SK-N-SH treated with all-trans-retinoic acid at 6 μM for 48 hours (cell line): ENCODE measurements at regions not wholly inside any gene's neighbourhood (a gene's known extent, or its start where the extent isn't known, plus 50 kb on each side); places are given as distances from the start of the nearest gene placed in this dataset.

Experiments
- CSDC2 ChIP-seq: fragments of 250-450 bp; sonication (Bioruptor Pico); IDR thresholded peaks from 2 replicates; pipeline ENCODE4 v1.5.0; 2020; ENCODE audit warnings: mild to moderate bottlenecking, moderate library complexity
- TOX ChIP-seq: fragments of 250-450 bp; sonication (Bioruptor Pico); IDR thresholded peaks from 2 replicates; pipeline ENCODE4 v1.8.0; 2021; ENCODE audit warnings: mild to moderate bottlenecking, moderate library complexity, borderline replicate concordance
- ZC3H10 ChIP-seq: fragments of 250-450 bp; sonication (Bioruptor Pico); IDR thresholded peaks from 2 replicates; pipeline ENCODE4 v1.5.1; 2021; ENCODE audit warnings: mild to moderate bottlenecking, moderate library complexity
- ZFP30 ChIP-seq: fragments of 450-650 bp; formaldehyde crosslinking; IDR thresholded peaks from 2 replicates; pipeline ENCODE4 v1.5.0; 2022; ENCODE audit warnings: mild to moderate bottlenecking, moderate library complexity
- TF ChIP-seq, protein P1 (sequence below): fragments of 250-450 bp; sonication (Bioruptor Pico); IDR thresholded peaks from 2 replicates; pipeline ENCODE4 v1.5.0; 2020; ENCODE audit warnings: mild to moderate bottlenecking, moderate library complexity
- TF ChIP-seq, protein P2 (sequence below): fragments of 250-450 bp; sonication (Bioruptor Pico); IDR thresholded peaks from 2 replicates; pipeline ENCODE4 v1.5.1; 2020; ENCODE audit warnings: low read depth, mild to moderate bottlenecking, moderate library complexity

DNA sequence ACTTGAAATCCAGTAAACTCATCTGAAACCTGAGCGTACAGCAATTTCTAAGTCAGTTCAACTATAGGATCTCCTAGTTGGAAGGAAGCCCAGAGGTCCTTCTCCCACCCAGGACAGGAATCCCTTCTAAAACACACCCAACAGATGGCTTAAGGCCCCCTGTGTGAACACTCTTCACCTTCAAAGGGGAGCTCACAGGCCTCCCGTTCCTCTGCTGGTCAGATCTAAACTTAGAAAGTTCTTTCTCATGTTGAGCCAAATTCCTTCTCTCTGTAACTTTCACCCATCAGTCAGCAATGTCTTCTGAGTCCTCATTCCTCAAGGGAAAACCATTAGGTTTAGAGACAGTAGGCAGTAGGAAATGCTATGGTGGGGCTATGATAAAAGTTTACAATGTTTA lies 355.2 kb downstream of the PCNX1 start:
- TF ChIP-seq, protein P1, sequence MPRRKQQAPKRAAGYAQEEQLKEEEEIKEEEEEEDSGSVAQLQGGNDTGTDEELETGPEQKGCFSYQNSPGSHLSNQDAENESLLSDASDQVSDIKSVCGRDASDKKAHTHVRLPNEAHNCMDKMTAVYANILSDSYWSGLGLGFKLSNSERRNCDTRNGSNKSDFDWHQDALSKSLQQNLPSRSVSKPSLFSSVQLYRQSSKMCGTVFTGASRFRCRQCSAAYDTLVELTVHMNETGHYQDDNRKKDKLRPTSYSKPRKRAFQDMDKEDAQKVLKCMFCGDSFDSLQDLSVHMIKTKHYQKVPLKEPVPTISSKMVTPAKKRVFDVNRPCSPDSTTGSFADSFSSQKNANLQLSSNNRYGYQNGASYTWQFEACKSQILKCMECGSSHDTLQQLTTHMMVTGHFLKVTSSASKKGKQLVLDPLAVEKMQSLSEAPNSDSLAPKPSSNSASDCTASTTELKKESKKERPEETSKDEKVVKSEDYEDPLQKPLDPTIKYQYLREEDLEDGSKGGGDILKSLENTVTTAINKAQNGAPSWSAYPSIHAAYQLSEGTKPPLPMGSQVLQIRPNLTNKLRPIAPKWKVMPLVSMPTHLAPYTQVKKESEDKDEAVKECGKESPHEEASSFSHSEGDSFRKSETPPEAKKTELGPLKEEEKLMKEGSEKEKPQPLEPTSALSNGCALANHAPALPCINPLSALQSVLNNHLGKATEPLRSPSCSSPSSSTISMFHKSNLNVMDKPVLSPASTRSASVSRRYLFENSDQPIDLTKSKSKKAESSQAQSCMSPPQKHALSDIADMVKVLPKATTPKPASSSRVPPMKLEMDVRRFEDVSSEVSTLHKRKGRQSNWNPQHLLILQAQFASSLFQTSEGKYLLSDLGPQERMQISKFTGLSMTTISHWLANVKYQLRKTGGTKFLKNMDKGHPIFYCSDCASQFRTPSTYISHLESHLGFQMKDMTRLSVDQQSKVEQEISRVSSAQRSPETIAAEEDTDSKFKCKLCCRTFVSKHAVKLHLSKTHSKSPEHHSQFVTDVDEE (CRISPR knock-in tag): no peak
- TF ChIP-seq TOX (CRISPR knock-in tag) (no peak), ZFP30 (CRISPR knock-in tag) (no peak), CSDC2 (CRISPR knock-in tag) (no peak), ZC3H10 (CRISPR knock-in tag) (no peak)
- TF ChIP-seq, protein P2, sequence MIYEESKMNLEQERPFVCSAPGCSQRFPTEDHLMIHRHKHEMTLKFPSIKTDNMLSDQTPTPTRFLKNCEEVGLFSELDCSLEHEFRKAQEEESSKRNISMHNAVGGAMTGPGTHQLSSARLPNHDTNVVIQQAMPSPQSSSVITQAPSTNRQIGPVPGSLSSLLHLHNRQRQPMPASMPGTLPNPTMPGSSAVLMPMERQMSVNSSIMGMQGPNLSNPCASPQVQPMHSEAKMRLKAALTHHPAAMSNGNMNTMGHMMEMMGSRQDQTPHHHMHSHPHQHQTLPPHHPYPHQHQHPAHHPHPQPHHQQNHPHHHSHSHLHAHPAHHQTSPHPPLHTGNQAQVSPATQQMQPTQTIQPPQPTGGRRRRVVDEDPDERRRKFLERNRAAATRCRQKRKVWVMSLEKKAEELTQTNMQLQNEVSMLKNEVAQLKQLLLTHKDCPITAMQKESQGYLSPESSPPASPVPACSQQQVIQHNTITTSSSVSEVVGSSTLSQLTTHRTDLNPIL (CRISPR knock-in tag): no peak
